ENCODE measurements at regions not wholly inside any gene's neighbourhood (a gene's known extent, or its start where the extent isn't known, plus 50 kb on each side); places are given as distances from the start of the nearest gene placed in this dataset.

- no peaks in the 10 kb centered on the region for H4K20me1 ChIP-seq (ENCODE audit: insufficient read depth)
- H2AFZ ChIP-seq (ENCODE audit: low read depth, low read length): no peak overlapping the region
- H3F3A ChIP-seq (ENCODE audit: insufficient read depth, low read length, poor library complexity, severe bottlenecking): no peaks in the 10 kb centered on the region
- H3K9me2 ChIP-seq (ENCODE audit: insufficient read depth, low read length): no peaks in the 10 kb centered on the region
- no peak overlapping the region for H3K4me3 ChIP-seq (ENCODE audit: low read length)
- no peak overlapping the region for H3K27ac ChIP-seq (ENCODE audit: low read length)
- H3K9ac ChIP-seq (ENCODE audit: low read length): no peak overlapping the region
- no peak for TF ChIP-seq MXI1 (conservative IDR thresholded peaks at IDR 0.05; ENCODE audit: poor library complexity, severe bottlenecking)
- no peak for TF ChIP-seq EP300 (conservative IDR thresholded peaks at IDR 0.05; ENCODE audit: poor library complexity, severe bottlenecking)
- TF ChIP-seq SMC3 (conservative IDR thresholded peaks at IDR 0.05; ENCODE audit: poor library complexity): no peak
- TF ChIP-seq EZH2 (IDR thresholded peaks at IDR 0.05; ENCODE audit: borderline replicate concordance, insufficient read depth, low read length, poor library complexity, severe bottlenecking): no peak
- TF ChIP-seq, protein P1, sequence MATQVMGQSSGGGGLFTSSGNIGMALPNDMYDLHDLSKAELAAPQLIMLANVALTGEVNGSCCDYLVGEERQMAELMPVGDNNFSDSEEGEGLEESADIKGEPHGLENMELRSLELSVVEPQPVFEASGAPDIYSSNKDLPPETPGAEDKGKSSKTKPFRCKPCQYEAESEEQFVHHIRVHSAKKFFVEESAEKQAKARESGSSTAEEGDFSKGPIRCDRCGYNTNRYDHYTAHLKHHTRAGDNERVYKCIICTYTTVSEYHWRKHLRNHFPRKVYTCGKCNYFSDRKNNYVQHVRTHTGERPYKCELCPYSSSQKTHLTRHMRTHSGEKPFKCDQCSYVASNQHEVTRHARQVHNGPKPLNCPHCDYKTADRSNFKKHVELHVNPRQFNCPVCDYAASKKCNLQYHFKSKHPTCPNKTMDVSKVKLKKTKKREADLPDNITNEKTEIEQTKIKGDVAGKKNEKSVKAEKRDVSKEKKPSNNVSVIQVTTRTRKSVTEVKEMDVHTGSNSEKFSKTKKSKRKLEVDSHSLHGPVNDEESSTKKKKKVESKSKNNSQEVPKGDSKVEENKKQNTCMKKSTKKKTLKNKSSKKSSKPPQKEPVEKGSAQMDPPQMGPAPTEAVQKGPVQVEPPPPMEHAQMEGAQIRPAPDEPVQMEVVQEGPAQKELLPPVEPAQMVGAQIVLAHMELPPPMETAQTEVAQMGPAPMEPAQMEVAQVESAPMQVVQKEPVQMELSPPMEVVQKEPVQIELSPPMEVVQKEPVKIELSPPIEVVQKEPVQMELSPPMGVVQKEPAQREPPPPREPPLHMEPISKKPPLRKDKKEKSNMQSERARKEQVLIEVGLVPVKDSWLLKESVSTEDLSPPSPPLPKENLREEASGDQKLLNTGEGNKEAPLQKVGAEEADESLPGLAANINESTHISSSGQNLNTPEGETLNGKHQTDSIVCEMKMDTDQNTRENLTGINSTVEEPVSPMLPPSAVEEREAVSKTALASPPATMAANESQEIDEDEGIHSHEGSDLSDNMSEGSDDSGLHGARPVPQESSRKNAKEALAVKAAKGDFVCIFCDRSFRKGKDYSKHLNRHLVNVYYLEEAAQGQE (IDR thresholded peaks at IDR 0.05; ENCODE audit: borderline replicate concordance): no peak
- TF ChIP-seq CTCF (IDR thresholded peaks at IDR 0.05; ENCODE audit: poor library complexity, severe bottlenecking): no peak
- TF ChIP-seq RAD21 (conservative IDR thresholded peaks at IDR 0.05): no peak
- TF ChIP-seq TAF1 (IDR thresholded peaks at IDR 0.05; ENCODE audit: low read depth): no peak
- TF ChIP-seq POLR2AphosphoS5 (IDR thresholded peaks at IDR 0.05): no peak
- H3K27me3 ChIP-seq (ENCODE audit: insufficient read depth, low read depth, low read length): no peaks in the 10 kb centered on the region
- H3K9me3 ChIP-seq (ENCODE audit: low read length): no peaks in the 10 kb centered on the region
- H3K4me2 ChIP-seq (ENCODE audit: low read length): no peak overlapping the region
- H3K79me2 ChIP-seq (replicated peaks; ENCODE audit: insufficient read depth, low read length): no peaks in the 10 kb centered on the region
- no peaks in the 10 kb centered on the region for H3K36me3 ChIP-seq (ENCODE audit: insufficient read depth, low read length)
These were observed 180.7 kb downstream of the MRPL39 start for GRCh38 chr21:25426580-25426979.

GRCh38 chr21:25425156-25425555, 182.1 kb downstream of the MRPL39 start:
- no peak for TF ChIP-seq MXI1 (conservative IDR thresholded peaks at IDR 0.05; ENCODE audit: poor library complexity, severe bottlenecking)
- TF ChIP-seq SMC3 (conservative IDR thresholded peaks at IDR 0.05; ENCODE audit: poor library complexity): no peak
- TF ChIP-seq POLR2AphosphoS5 (IDR thresholded peaks at IDR 0.05): no peak
- TF ChIP-seq RAD21 (conservative IDR thresholded peaks at IDR 0.05): no peak
- TF ChIP-seq TAF1 (IDR thresholded peaks at IDR 0.05; ENCODE audit: low read depth): no peak
- no peak for TF ChIP-seq CTCF (IDR thresholded peaks at IDR 0.05; ENCODE audit: poor library complexity, severe bottlenecking)
- no peak for TF ChIP-seq EP300 (conservative IDR thresholded peaks at IDR 0.05; ENCODE audit: poor library complexity, severe bottlenecking)
- TF ChIP-seq EZH2 (IDR thresholded peaks at IDR 0.05; ENCODE audit: borderline replicate concordance, insufficient read depth, low read length, poor library complexity, severe bottlenecking): no peak
- TF ChIP-seq, protein P1 (IDR thresholded peaks at IDR 0.05; ENCODE audit: borderline replicate concordance): no peak
- no peaks in the 10 kb centered on the region for H4K20me1 ChIP-seq (ENCODE audit: insufficient read depth)

More at GRCh38 chr21:25425156-25425555, 182.1 kb downstream of the MRPL39 start:
- no peak overlapping the region for H3K4me2 ChIP-seq (ENCODE audit: low read length)
- no peaks in the 10 kb centered on the region for H3K79me2 ChIP-seq (replicated peaks; ENCODE audit: insufficient read depth, low read length)
- no peak overlapping the region for H3K27ac ChIP-seq (ENCODE audit: low read length)
- H3F3A ChIP-seq (ENCODE audit: insufficient read depth, low read length, poor library complexity, severe bottlenecking): no peaks in the 10 kb centered on the region
- H3K9me3 ChIP-seq (ENCODE audit: low read length): no peaks in the 10 kb centered on the region
- no peak overlapping the region for H2AFZ ChIP-seq (ENCODE audit: low read depth, low read length)
- no peak overlapping the region for H3K4me3 ChIP-seq (ENCODE audit: low read length)
- no peaks in the 10 kb centered on the region for H3K27me3 ChIP-seq (ENCODE audit: insufficient read depth, low read depth, low read length)
- no peaks in the 10 kb centered on the region for H3K9me2 ChIP-seq (ENCODE audit: insufficient read depth, low read length)
- no peaks in the 10 kb centered on the region for H3K36me3 ChIP-seq (ENCODE audit: insufficient read depth, low read length)
- H3K9ac ChIP-seq (ENCODE audit: low read length): no peak overlapping the region

All from neural cell (in vitro differentiated cells).